ENCODE measurements at regions not wholly inside any gene's neighbourhood (a gene's known extent, or its start where the extent isn't known, plus 50 kb on each side); places are given as distances from the start of the nearest gene placed in this dataset.

DNA sequence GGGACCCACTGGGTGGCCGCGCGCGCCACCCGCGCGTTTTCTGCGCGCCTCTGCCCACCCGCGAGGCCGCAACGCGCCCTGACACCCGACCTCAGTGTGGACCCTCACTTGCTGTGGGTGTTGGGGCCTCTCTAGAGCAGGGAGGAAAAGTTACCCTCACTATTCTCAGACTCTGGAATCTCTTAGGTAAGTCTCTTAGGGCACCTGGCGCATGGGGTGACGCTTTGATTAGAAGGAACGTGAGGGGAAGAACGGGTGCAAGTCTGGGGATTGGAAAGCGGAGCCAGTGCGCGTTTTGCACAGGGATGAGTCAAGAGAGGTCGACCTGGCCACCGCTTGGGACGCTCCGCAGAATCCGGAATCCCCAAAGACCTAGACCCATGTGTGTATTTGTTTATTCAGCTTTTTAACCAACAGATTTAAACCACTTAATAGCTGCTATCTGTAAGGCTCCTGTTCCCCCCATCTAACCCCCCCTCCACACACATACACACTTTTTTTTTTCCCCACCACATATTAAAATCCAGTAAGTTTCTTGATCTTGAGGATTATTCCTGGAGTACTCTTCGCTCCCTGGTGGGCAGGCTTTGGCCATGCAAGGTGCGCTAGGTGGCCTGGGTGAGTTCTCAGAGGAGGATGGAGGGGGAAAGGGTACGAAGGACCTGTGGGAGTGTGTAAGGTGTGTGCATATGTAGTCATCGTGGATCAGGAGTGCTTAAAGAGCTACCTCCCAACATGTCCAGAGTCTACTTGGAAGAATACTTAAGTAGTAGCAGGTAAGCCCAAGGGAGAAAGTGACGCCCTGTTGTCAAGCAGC lies 169.1 kb upstream of the PPP1R3A start:
- H3K4me3 ChIP-seq: no peak overlapping the region
- DNase-seq (ENCODE audit: low spot score): peak; percentile 42
- TF ChIP-seq EZH2phosphoT487 (IDR thresholded peaks at IDR 0.05) (peak; percentile 61), EZH2 (IDR thresholded peaks at IDR 0.05) (peak; percentile 81)
- TF ChIP-seq, protein P1, sequence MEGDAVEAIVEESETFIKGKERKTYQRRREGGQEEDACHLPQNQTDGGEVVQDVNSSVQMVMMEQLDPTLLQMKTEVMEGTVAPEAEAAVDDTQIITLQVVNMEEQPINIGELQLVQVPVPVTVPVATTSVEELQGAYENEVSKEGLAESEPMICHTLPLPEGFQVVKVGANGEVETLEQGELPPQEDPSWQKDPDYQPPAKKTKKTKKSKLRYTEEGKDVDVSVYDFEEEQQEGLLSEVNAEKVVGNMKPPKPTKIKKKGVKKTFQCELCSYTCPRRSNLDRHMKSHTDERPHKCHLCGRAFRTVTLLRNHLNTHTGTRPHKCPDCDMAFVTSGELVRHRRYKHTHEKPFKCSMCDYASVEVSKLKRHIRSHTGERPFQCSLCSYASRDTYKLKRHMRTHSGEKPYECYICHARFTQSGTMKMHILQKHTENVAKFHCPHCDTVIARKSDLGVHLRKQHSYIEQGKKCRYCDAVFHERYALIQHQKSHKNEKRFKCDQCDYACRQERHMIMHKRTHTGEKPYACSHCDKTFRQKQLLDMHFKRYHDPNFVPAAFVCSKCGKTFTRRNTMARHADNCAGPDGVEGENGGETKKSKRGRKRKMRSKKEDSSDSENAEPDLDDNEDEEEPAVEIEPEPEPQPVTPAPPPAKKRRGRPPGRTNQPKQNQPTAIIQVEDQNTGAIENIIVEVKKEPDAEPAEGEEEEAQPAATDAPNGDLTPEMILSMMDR (IDR thresholded peaks at IDR 0.05): no peak
- H3K79me2 ChIP-seq (ENCODE audit: low read depth): no peaks in the 10 kb centered on the region
- peak overlapping the region; percentile 48 for H3K4me2 ChIP-seq
- Mint-ChIP-seq H3K36me3 (no peaks in the 10 kb centered on the region), H3K4me3 (peak overlapping the region; percentile 86), H3K9me3 (no peaks in the 10 kb centered on the region), H3K27ac (no peak overlapping the region), H3K27me3 (ENCODE audit: insufficient read depth, low read depth) (peaks cover 33% of the 10 kb centered on the region), H3K4me1 (peaks cover 26% of the 10 kb centered on the region)
- H3F3A ChIP-seq (ENCODE audit: low read depth): peaks cover 10% of the 10 kb centered on the region
- no peak overlapping the region for H3K9ac ChIP-seq
- H3K27me3 ChIP-seq: peaks cover 100% of the 10 kb centered on the region
- no peak overlapping the region for H2AFZ ChIP-seq (replicated peaks)
- no peaks in the 10 kb centered on the region for H3K9me3 ChIP-seq (ENCODE audit: low read depth)
- peaks cover 27% of the 10 kb centered on the region for H4K20me1 ChIP-seq (ENCODE audit: low read depth)
- no peaks in the 10 kb centered on the region for H3K36me3 ChIP-seq
- H3K4me1 ChIP-seq: peaks cover 11% of the 10 kb centered on the region
- H3K27ac ChIP-seq: no peak overlapping the region

DNA sequence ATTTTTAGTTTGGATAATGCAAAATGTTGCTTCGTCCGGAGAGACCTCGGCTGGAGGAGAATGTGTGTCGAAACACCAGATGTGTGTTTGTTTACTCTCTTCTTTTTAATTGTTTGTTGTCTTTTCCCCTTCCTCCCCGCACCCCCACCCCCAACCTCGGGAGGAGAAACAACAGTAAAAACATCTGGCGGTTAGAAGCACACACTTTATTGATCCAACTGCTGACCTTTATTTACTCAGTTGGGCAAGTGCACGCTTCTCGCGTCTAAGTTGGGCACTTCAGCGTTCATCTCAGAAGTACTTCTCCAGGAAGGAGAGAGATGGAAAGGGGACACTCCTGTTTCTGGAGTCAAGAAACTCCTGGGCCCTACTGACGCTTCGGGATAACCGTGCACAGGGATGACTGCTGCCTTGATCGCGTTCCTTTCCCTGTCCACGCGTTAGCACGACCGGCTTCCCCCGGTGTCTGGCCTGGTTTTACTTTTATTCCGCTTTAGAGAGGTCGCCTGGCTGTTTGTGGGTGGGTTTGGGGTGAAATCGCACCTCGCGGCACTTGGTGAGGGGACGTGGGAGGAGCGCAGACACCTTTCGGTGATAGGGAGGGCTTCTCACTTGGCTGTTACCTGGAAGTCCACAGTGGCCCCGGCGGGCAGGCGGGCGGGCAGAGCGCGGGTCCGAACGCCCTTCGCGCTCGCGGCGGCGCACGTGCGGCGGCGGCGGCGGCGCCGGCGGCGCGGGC lies 168.3 kb upstream of the PPP1R3A start:
- Histone ChIP-seq H2AFZ (replicated peaks) (no peak overlapping the region), H3K4me1 (peaks cover 15% of the 10 kb centered on the region), H3K79me2 (ENCODE audit: low read depth) (no peaks in the 10 kb centered on the region), H3K4me2 (peak overlapping the region; percentile 89), H3K9ac (no peak overlapping the region), H3K27ac (no peak overlapping the region), H3K36me3 (no peaks in the 10 kb centered on the region), H3K4me3 (peak overlapping the region; percentile 58), H4K20me1 (ENCODE audit: low read depth) (peaks cover 32% of the 10 kb centered on the region), H3F3A (ENCODE audit: low read depth) (peaks cover 10% of the 10 kb centered on the region), H3K27me3 (peaks cover 100% of the 10 kb centered on the region), H3K9me3 (ENCODE audit: low read depth) (no peaks in the 10 kb centered on the region)
- peak; percentile 41 for DNase-seq (ENCODE audit: low spot score)
- peaks cover 32% of the 10 kb centered on the region for H3K4me1 Mint-ChIP-seq
- peaks cover 37% of the 10 kb centered on the region for H3K27me3 Mint-ChIP-seq (ENCODE audit: insufficient read depth, low read depth)
- peak overlapping the region; percentile 96 for H3K4me3 Mint-ChIP-seq
- no peaks in the 10 kb centered on the region for H3K36me3 Mint-ChIP-seq
- H3K27ac Mint-ChIP-seq: no peak overlapping the region
- no peaks in the 10 kb centered on the region for H3K9me3 Mint-ChIP-seq
- peak; percentile 86 for TF ChIP-seq EZH2 (IDR thresholded peaks at IDR 0.05)
- TF ChIP-seq, protein P1 (IDR thresholded peaks at IDR 0.05): no peak
- peak; percentile 59 for TF ChIP-seq EZH2phosphoT487 (IDR thresholded peaks at IDR 0.05)

DNA sequence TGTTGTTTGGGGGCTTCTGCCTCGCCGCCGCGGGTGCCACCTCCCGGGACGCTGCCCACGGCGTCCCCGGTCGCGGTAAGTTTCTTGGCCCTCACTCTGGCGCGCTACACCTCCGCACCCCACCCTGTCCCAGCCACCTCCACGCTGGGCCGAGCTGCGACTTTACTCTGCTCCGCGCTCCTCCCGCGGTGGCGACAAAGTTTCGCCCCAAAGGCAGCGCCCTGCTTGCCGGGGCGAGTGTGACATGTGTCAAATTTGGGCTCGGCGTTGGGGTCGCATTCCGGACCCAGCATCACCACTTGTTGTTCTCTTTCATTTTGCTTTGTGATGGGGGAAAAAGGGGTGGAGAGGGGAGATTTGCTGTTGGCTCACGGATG lies 167.7 kb upstream of the PPP1R3A start:
- H2AFZ ChIP-seq (replicated peaks): no peak overlapping the region
- H3K4me3 ChIP-seq: peak overlapping the region; percentile 58
- Mint-ChIP-seq H3K27me3 (ENCODE audit: insufficient read depth, low read depth) (peaks cover 37% of the 10 kb centered on the region), H3K27ac (no peak overlapping the region), H3K4me1 (peaks cover 32% of the 10 kb centered on the region), H3K4me3 (peak overlapping the region; percentile 96), H3K36me3 (no peaks in the 10 kb centered on the region), H3K9me3 (no peaks in the 10 kb centered on the region)
- H3F3A ChIP-seq (ENCODE audit: low read depth): peaks cover 10% of the 10 kb centered on the region
- H3K9me3 ChIP-seq (ENCODE audit: low read depth): no peaks in the 10 kb centered on the region
- no peak overlapping the region for H3K27ac ChIP-seq
- no peaks in the 10 kb centered on the region for H3K36me3 ChIP-seq
- DNase-seq (ENCODE audit: low spot score): peak; percentile 53
- TF ChIP-seq EZH2 (IDR thresholded peaks at IDR 0.05): peak; percentile 93
- TF ChIP-seq, protein P1 (IDR thresholded peaks at IDR 0.05): no peak
- TF ChIP-seq EZH2phosphoT487 (IDR thresholded peaks at IDR 0.05): peak; percentile 89
- H3K79me2 ChIP-seq (ENCODE audit: low read depth): no peaks in the 10 kb centered on the region
- H3K27me3 ChIP-seq: peaks cover 100% of the 10 kb centered on the region
- no peak overlapping the region for H3K9ac ChIP-seq
- peaks cover 15% of the 10 kb centered on the region for H3K4me1 ChIP-seq
- H4K20me1 ChIP-seq (ENCODE audit: low read depth): peaks cover 33% of the 10 kb centered on the region
- H3K4me2 ChIP-seq: peak overlapping the region; percentile 89

Measured in neural progenitor cell (in vitro differentiated cells).